GM18868 (cell line): ENCODE measurements at regions not wholly inside any gene's neighbourhood (a gene's known extent, or its start where the extent isn't known, plus 50 kb on each side); places are given as distances from the start of the nearest gene placed in this dataset.

ENCODE experiments used
- ATAC-seq: cut with Tn5 transposase; IDR thresholded peaks from one replicate; pipeline ENCODE4 v1.9.1; 2021; ENCODE audit warnings: mild to moderate bottlenecking, moderate library complexity; ENCODE audit not compliant: unreplicated experiment

DNA sequence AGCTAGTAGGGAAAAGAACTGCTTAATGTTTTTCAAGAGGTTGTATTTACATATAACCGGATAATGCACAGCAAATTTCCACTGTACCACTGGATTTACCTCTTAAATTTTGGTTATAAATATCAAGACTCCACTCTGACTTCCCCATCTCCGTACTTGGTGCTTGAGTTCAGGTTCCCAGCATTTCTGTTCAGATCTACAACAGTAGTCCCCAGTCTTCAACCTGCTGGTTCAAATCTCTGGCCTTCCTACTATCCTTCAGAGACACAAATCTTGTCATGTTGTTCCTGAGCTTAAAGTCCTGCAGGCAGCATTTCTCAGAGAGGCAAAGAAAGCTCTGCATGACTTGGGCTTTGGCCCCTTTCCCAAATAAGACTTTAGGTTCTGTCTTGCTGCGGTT is 392.6 kb upstream of the ATP5MC3 start:
- no peak for ATAC-seq

DNA sequence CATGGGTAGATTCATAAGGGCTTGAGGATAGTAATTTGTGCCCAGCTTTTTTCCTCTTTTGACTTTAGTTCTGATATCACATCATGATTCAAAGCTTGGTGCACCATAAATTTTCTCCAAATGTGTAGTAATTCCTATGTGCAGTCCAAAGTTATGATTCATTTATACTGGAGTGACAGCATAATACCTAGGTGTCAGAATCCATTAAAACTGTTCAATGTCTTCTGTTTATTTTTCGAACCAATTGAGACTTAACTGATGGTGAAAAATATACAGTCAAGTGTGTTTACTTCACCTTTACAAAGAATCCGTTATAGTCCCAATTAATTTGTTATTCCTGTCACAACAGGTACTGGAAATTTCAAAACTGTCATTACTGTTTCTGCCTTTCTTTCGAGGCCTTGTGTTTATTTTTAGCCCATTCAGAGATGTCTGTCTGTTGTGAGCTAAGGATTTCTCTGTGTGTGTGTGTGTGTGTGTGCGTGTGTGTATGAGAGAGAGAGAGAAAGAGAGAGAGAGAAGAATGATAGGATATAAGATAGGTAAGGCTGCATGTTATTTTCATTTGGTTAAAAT is 389.7 kb upstream of the ATP5MC3 start:
- ATAC-seq: no peak

DNA sequence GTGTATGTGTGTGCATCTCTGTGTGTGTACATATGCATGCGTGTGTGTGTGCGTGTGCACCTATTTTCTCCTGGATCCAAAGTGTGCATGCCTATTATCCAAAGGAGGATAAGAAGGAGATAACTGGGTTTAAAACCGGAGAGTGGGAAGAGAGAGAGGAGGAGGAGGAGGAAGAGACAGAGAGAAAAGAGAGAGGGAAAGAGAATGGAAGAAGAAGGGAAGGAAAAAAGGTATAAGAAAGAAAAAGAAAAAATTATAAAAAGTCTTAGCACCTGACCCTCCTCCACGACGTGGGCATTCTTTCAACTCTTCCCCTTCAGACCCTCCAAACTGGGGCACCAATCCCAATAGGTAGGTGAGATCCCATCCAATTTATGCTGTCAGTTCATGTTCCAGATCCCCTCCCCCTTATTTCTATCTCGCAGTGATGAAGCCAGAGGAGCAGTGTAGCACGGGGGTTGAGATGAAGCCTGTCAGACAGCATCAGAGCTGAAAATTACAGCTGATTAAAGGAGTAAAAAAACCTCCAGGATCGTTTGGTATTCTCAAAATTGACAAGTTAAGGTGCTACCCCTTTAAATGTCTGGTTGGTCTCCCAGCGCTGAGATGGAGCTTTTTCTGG is 386.7 kb upstream of the ATP5MC3 start:
- ATAC-seq: no peak

DNA sequence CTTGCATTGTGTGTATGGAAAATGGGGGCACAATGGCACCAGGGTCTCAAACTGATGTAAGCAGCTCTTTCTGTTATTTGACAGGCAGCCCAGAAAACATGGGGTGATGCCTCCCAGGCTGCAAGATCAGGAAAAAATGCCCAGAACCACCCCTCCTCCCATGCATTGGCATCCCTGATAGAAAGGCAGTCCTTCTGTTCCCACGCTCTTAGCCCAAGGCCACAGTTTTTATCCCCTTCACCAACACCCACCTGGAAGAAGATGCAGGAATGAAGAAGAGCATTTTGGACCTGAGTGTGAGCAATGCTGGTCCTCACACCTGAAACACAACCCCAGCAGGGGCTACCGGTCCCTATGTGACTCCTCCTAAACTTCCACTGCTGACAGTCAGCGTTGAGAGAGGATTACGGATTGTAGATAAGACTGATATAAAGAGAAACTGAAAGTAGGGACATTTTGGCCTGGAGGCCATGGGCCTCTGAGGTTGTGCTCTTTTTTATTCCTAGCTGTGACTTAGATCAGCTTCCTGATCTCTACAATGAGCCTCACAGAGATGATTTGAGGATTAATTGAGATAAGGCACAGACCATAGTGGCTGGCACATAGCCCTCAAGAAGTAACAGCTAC is 386.0 kb upstream of the ATP5MC3 start:
- no peak for ATAC-seq

DNA sequence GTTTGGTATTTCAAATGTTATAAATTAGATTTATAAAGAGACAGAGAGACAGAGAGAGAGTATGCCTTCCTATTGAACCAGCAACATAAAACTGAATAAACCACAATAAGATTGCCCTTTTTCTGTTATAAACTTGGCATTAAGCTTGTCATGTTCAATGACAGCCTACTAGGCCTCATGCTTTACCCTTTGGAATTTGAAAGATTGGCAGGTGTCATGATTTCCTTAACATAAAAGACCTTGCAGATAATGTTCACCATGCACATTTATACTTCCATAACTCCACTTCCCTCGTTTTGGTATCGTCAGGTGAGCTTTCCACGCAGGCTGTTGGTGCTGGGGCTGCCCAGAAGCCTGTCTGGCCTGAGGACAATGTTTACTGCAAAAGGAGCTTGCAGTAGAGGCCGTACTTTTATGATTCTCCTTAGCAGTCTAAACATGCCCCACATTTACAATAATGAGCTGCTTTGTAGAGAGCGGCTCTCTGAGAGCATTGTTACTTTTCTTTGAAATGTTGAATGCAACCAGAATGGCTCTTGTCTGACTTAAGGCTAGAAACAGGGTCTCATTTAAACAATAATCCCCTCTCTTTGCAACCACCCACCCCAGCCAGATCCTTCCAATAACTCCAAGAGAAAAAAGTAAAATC is 379.1 kb upstream of the ATP5MC3 start:
- ATAC-seq: no peak

DNA sequence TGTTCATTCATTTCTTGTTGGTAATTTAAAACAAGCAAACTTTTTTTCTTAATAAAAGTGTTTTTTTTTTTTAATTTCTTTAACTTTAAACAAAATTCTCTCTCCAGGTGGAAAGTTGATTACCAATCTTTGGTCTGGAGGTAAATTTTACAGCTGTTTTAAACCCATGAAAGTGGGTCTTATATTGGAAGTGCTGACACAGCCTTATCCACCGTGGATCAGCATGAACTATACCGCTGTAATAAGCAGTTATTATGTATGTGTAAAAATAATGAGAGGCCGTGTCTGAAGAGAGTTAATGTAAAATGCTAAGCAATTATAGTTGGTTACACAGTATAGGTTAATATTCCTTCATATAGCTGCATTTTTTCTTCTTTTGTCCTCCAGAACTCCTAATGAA is 378.1 kb upstream of the ATP5MC3 start:
- ATAC-seq: no peak

DNA sequence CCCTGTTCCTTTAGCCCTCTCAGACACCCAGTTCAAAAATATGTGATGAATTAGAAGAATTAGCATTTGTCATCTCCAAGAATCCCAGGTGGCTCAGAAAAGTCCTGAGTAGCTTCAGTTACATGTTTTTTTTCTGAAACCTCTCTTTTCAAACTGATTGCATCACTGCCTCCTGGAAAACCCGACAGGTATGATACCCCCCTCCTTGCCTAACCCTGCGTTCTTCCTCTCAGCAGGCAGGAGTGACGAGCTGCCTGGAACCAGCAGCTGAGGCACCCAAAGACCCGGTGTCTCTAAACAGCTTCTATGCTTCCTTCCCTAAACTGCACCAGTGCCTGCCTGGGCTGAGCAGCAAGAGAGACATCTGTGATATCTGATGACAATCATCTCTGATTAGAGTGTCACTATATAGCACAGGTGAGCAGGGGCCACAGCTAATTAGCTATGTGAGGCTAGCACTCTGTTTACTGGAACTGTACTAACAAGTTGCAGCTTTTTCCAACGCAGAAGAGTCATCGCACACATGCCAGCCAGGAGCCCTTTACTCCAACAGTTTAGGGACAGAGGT is 376.4 kb upstream of the ATP5MC3 start:
- no peak for ATAC-seq

DNA sequence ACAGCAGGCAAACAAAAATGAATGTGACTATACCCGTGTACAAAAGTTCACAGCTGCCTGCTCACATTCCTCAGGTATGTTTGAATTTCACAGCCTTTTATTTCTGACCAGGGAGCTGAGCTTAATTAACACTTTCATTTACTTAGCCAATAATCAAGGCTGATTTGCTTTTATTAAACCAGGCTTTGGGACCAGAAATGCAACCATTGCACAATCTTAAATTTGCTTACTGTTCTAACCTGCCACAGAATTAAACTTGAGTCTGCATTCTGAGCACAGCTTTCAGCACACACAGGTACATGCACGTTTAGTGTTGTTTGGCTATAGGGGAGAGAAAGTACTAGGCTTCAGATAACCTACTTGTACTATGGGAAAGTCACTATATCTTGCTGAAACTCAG is 372.4 kb upstream of the ATP5MC3 start:
- no peak for ATAC-seq

DNA sequence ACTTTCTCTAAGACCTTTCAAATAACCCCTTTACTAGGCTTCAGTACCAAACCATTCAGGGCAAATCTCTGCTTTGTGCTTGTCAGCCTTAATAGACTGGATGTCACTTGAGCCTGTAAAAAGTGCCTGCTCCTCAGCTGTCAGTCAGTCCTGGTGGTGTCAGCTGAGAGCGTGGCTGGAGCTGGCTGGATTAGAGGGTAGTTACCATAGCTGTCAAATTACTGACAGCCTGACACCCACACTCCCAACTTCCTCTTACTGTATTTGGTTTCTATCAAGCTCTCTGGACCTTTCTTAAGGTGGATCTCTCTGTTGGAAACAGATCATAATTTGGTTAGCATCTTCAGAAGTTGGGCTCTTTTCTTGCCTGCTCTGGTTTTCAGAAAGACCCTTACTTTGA is 371.4 kb upstream of the ATP5MC3 start:
- no peak for ATAC-seq

DNA sequence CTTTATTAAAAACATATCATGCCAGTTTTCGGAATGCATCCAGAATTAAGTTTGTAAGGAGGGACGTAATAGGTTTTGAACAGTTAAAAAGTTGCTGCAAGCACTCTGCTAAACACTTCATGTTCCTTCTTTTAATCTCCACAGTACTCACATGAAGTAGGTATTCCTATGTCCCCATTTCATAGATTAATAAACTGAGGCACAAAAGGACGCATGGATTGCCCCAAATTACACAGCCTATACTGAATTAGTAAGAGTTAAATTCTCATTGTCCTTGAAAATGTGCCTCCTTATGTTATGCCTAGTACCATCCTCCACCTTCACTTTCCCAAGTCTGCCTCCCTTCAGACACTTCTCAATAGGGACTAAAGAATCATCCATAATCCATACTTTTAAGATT is 358.9 kb upstream of the ATP5MC3 start:
- ATAC-seq: no peak

DNA sequence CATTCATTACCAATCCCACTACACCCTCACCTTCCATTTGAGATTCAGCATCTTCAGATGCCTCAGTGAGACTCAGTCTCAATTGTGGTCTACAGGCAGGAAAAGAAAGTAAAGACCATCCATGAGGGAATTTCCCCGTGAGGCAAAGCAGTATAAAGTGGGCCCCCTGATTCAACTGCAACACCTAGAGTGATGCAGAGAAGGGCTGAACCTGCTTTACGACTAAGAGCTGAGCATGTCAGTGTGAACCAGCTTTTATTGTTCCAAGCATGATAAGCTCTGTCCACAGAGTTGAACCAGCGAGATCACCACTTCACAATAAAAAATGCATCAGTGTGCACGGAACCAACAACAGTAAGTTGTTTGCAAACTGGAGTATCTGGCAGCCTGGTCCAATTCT is 357.6 kb upstream of the ATP5MC3 start:
- ATAC-seq: no peak

DNA sequence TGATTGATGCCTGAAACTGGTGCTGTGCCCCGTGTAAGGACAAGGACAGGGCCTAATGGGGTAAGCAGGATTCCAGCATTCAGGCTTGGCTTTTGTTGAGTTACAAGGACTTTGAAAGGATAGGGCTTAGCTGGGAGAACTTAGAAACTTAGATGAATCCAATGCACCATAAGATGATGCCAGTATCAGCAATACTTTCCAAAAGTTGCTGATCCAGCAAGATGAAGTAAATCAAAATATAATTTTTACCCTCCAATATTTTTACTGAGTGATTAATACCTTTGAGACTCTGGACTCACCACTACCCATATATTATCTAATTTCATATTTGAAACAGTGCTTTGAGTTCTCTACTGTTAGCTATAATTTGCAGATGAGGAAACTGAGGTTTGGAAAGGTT is 354.5 kb upstream of the ATP5MC3 start:
- no peak for ATAC-seq

DNA sequence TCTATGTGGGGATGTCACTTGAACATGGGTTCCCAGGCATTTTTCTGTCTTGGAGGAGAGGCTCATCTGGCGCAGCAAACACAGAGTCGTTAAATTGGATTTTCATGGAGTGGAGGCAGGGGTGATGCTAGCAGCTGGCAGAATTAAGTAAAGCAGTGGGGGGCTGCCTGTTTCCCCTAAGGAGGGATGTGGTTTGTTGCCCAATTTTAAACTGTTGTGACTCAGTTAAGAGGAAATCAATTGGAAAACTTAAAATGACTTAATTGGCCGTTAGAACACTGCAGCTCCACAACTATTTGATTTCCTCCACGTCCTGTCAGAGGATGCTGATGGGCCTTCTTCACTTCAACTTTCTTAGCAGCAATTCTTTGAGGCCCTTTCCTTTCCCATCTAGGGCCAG is 354.1 kb upstream of the ATP5MC3 start:
- ATAC-seq: no peak

DNA sequence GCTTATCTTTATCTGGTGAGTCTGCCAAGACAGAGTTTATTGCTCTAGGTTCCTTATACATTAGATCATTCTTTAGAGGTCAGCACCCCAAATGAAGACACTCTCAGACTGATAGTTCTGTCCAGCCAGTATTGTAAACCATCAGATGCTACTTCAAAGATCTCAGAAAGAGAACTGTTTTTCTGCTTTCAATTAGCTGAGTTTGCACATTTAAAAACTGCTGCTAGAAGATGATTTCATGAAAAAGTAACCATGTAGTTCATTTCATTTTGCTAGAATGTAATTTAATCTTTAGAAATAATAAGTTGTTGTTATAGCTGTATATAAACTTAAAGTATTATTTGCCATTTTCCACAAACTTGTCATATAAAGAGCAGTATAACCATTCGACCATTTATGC is 344.5 kb upstream of the ATP5MC3 start:
- ATAC-seq: no peak

DNA sequence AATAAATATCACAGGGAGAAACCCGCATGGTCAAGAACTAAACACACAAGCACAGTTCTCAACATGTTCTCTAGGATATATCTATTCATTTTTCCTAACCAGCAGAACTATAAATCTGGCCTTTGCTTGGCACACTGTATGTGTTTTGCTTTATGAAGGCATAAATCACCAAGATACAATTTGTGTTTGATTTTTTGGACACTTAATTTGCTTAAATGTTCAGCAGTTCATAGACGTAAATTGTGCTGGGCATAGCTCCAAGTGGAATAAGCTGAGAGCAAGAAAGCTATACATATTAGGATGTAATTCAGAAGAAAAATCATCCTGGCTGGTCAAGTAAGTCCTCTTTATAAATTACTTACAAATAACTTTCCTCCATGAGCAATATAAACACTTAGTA is 341.5 kb upstream of the ATP5MC3 start:
- ATAC-seq: no peak

DNA sequence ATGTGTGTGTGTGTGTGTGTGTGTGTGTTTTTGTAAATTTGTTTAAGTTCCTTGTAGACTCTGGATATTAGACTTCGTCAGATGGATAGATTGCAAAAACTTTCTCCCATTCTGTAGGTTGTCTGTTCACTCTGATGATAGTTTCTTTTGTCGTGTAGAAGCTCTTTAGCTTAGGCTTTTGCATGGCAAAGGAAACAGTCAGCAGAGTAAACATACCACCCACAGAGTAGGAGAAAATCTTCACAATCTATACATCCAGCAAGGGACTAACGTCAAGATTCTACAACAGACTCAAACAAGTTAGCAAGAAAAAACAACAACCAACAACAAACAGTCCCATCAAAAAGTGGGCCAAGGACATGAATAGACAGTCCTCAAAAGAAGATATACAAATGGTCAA is 336.7 kb upstream of the ATP5MC3 start:
- no peak for ATAC-seq

DNA sequence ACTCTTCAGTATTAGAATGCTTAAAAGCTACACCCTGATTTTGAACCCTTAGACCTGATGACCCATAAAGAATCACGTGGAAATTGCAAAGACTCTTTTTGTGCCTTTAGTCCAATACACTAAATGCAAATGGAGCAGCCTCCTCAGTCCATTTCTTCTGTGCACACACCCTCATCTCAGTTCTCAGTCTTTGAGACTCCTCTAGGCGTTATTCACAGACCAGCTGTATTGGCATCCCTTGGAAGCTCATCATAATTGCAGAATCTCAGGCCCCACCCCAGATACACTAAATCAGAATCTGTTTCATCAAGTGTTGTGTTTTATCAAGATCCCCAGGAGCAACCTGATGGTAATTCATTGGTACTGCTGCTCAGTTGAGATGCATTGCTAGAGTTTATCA is 335.0 kb upstream of the ATP5MC3 start:
- ATAC-seq: no peak

DNA sequence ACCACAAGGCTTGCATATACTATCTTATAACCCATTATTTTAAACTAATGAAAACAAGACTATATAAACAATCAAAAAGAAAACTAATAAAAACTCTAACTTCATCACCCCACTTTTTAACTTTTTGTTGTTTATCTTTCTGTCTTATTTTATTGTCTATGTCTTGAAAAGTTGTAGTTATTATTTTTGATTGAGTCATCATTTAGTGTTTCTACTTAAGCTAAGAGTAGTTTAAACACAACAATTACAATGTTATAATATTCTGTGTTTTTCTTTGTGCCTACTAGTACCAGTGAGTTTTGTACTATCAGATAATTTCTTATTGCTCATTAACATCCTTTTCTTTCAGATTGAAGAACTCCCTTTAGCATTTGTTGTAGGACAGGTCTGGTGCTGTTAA is 318.7 kb upstream of the ATP5MC3 start:
- no peak for ATAC-seq

DNA sequence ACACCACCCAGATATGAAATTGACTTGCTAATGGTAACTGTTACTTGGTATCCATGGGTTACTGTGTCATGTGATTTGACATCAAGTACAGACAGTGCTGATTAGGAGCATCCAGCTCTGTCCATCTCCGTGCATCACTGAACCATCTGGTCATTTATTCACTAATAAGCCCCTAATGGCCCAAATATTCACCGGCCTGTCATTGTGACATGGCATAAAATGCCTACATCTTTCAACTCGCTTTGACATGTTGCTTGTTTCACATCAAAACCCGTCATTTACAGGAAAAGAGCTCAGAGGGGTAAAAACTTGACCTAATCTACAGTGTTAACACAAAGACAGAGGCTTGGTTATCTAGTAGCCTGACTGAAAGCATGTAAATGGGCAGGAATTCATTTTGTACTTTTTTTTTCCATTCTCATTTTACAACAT is 308.9 kb upstream of the ATP5MC3 start:
- ATAC-seq: no peak

DNA sequence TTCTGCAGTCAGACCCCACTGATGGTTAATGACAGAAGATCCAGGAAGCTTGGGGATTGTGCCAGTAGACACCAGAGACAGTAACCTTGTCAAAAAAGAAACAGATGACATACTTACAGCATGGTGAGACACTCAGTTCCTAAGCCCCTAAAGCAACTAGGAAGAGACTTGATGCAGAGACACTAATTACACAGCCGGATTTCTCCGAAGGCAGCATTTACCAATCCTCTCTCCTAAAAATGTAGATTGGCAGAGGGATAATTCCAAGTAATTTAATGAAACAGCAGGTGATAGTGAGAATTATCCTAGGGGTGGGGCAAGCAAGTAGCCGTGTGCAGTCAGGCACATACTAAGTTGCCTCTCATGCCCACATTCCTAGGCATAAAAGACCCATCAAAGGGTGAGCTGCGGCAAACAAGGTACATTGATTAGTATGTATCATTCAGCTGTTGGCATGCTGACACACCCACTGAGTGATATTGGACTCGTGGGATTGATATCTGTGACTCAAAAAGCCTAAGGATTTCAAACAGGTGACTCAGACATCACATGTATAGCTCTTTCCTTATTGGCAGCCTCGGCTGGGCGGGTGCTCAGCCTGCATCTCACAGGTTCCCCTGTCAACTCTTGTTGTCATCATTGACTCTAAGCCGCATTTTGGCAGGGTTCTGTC is 296.7 kb upstream of the ATP5MC3 start:
- no peak for ATAC-seq

DNA sequence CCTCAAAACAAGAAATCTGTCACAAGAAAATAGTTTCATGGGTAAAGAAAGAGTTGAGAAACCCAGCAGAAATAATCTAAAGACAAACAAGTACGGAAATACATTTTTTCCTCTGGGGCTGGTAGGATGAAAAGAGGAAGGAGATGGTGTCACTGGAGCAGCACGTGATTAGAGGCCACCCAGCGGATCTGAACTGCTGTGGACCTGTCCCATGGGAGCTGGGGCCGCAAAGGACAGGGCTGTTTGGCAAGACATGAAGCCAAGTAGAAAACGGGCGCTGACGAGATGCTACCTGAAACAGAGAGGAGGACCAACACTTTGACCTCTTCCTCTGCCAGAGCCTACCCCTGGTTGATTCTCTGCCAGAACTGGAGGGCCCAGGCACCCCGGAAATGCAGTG is 295.4 kb upstream of the ATP5MC3 start:
- no peak for ATAC-seq
